Spleen (tissue), 11 donors: ENCODE measurements at regions not wholly inside any gene's neighbourhood (a gene's known extent, or its start where the extent isn't known, plus 50 kb on each side); places are given as distances from the start of the nearest gene placed in this dataset.

ENCODE experiments used
- DNase-seq: peaks from one replicate; pipeline ENCODE4 v3.0.0-alpha.2; 2020
- H3K27ac ChIP-seq, 8 donors: fragments of 200-600 bp; sonication (generic) in 7 of 8; 1 replicate in 4 of 8; 2 replicates in 4 of 8; pipeline versions ENCODE4 v1.5.0 to v1.8.0; 2016 to 2021; ENCODE audit warnings: inconsistent platforms in 4 of 8, mild to moderate bottlenecking in 4 of 8, moderate library complexity in 1 of 8
- H3K27me3 ChIP-seq, 7 donors: fragments of 200-600 bp; sonication (generic) in 6 of 7; replicated peaks in 1 of 7; 1 replicate in 4 of 7; 2 replicates in 3 of 7; pipeline versions ENCODE4 v1.5.0 to v1.8.0; 2016 to 2021; ENCODE audit warnings: inconsistent platforms in 3 of 7, mild to moderate bottlenecking in 1 of 7
- H3K36me3 ChIP-seq, 6 donors: fragments of 200-600 bp; sonication (generic) in 5 of 6; 1 replicate in 4 of 6; 2 replicates in 2 of 6; pipeline versions ENCODE4 v1.5.0 to v1.8.0; 2016 to 2021; ENCODE audit warnings: inconsistent platforms in 2 of 6
- H3K4me1 ChIP-seq, 6 donors: fragments of 200-600 bp; sonication (generic) in 5 of 6; 1 replicate in 3 of 6; 2 replicates in 3 of 6; pipeline versions ENCODE4 v1.5.0 to v1.8.0; 2016 to 2021; ENCODE audit warnings: inconsistent platforms in 3 of 6
- H3K4me3 ChIP-seq, 8 donors: fragments of 200-600 bp; sonication (generic) in 7 of 8; 1 replicate in 4 of 8; 2 replicates in 4 of 8; pipeline versions ENCODE4 v1.5.0 to v1.8.0; 2016 to 2021; ENCODE audit warnings: inconsistent platforms in 4 of 8, mild to moderate bottlenecking in 4 of 8, moderate library complexity in 2 of 8
- H3K9me3 ChIP-seq, 8 donors: fragments of 200-600 bp; sonication (generic) in 7 of 8; 1 replicate in 4 of 8; 2 replicates in 4 of 8; pipeline versions ENCODE4 v1.5.0 to v1.8.0; 2016 to 2021; ENCODE audit warnings: inconsistent platforms in 4 of 8
- CTCF ChIP-seq, 11 experiments: fragments of 200-600 bp in 7 of 11; fragments of 450-650 bp in 4 of 11; sonication (generic) in 4 of 11; IDR thresholded peaks in 8 of 11; conservative IDR thresholded peaks in 3 of 11; 1 replicate in 7 of 11; 2 replicates in 4 of 11; pipeline versions ENCODE4 v1.4.0 to v1.8.0; 2016 to 2021; ENCODE audit warnings: antibody characterized with exemption in 11 of 11, inconsistent platforms in 4 of 11, mild to moderate bottlenecking in 1 of 11
- POLR2A ChIP-seq, 3 donors: fragments of 450-650 bp; IDR thresholded peaks; one replicate each; pipeline ENCODE4 v1.5.1; 2017; ENCODE audit warnings: antibody characterized with exemption in 3 of 3, mild to moderate bottlenecking in 1 of 3
- POLR2AphosphoS5 ChIP-seq, 3 donors: sonication (generic); formaldehyde crosslinking; IDR thresholded peaks; one replicate each; pipeline ENCODE4 v1.5.1; 2017; ENCODE audit warnings: antibody characterized with exemption in 3 of 3
- WGBS, 5 donors: extraction: QIAGEN DNeasy Blood & Tissue Kit in 3 of 5; methylation state at CpG; one replicate each; pipeline versions ENCODE4 v1.1.5 to v1.1.7; 2013 to 2018; 5-methylcytosine and 5-hydroxymethylcytosine counted together
- intact Hi-C: fragments of 100-400 bp; cut with DNase I; formaldehyde crosslinking; loops from one replicate; pipeline ENCODE4 v1.15.0; 2023; ENCODE audit warnings: low total_unique reads
- donor health status: healthy with polysubstance abuse.
- donor health status: DM: no; HTN: no; CAD: no; lungs with moderate emphysema.
- donor health status: DM: no; HTN: no; CAD: no.
- donor health status: Bipolar disorder and iron deficiency.
- donor health status: healthy.
- donor health status: DM: no; HTN: no; CAD: no.
- donor health status: DM: yes; HTN: yes; CAD: no.

GRCh38 chr9:103816146-103816545 lies 278.0 kb upstream of the SMC2 start:
- no peaks in the 10 kb centered on the region for H3K4me1 ChIP-seq
- WGBS, 5 donors = 73 to 87% (median 77%) methylated on average over 4 of the region's 4 CpGs
- intact Hi-C loops = no loop called here

GRCh38 chr9:103819936-103820335 lies 274.2 kb upstream of the SMC2 start:
- TF ChIP-seq POLR2AphosphoS5 (IDR thresholded peaks at IDR 0.05) = no peak
- Histone ChIP-seq H3K9me3 (no peaks in the 10 kb centered on the region), H3K4me3 (no peak overlapping the region), H3K27ac (no peak overlapping the region), H3K27me3 (no peaks in the 10 kb centered on the region), H3K4me1 (no peaks in the 10 kb centered on the region), H3K36me3 (no peaks in the 10 kb centered on the region)
- intact Hi-C loops = no loop called here
- no peak for DNase-seq
- 92 to 100% (median 94%) methylated on average over 1 of the region's 1 CpG for WGBS, 5 donors

More at GRCh38 chr9:103816146-103816545, 278.0 kb upstream of the SMC2 start:
- TF ChIP-seq POLR2AphosphoS5 (IDR thresholded peaks at IDR 0.05) (no peak), CTCF (IDR thresholded peaks at IDR 0.05 in 8 of 11, conservative IDR thresholded peaks at IDR 0.05 in 3 of 11) (no peak), POLR2A (IDR thresholded peaks at IDR 0.05) (no peak)
- no peak overlapping the region for H3K27ac ChIP-seq
- DNase-seq = no peak
- H3K27me3 ChIP-seq = no peaks in the 10 kb centered on the region
- no peaks in the 10 kb centered on the region for H3K9me3 ChIP-seq
- H3K36me3 ChIP-seq = no peaks in the 10 kb centered on the region
- no peak overlapping the region for H3K4me3 ChIP-seq

- Histone ChIP-seq H3K27me3 (no peaks in the 10 kb centered on the region), H3K27ac (no peak overlapping the region), H3K4me1 (no peaks in the 10 kb centered on the region), H3K9me3 (no peaks in the 10 kb centered on the region), H3K36me3 (no peaks in the 10 kb centered on the region), H3K4me3 (no peak overlapping the region)
- no peak for DNase-seq
- intact Hi-C loops = no loop called here
- TF ChIP-seq POLR2AphosphoS5 (IDR thresholded peaks at IDR 0.05) (no peak), CTCF (IDR thresholded peaks at IDR 0.05 in 8 of 11, conservative IDR thresholded peaks at IDR 0.05 in 3 of 11) (no peak), POLR2A (IDR thresholded peaks at IDR 0.05) (no peak)
- 77 to 97% (median 86%) methylated on average over 1 of the region's 1 CpG for WGBS, 5 donors
Measured at GRCh38 chr9:103821115-103821514, 273.0 kb upstream of the SMC2 start.

- Histone ChIP-seq H3K27ac (no peak overlapping the region), H3K4me3 (no peak overlapping the region), H3K36me3 (no peaks in the 10 kb centered on the region), H3K27me3 (no peaks in the 10 kb centered on the region), H3K4me1 (no peaks in the 10 kb centered on the region), H3K9me3 (peaks cover 0 to under 1% (median 0%) of the 10 kb centered on the region in 8 donors)
- intact Hi-C loops = no loop called here
- TF ChIP-seq CTCF (IDR thresholded peaks at IDR 0.05 in 8 of 11, conservative IDR thresholded peaks at IDR 0.05 in 3 of 11) (no peak), POLR2AphosphoS5 (IDR thresholded peaks at IDR 0.05) (no peak), POLR2A (IDR thresholded peaks at IDR 0.05) (no peak)
- no peak for DNase-seq
- 35 to 70% (median 54%) methylated on average over 1 of the region's 1 CpG for WGBS, 5 donors
Measured at GRCh38 chr9:103837940-103838339, 256.2 kb upstream of the SMC2 start.

GRCh38 chr9:103839197-103839596 lies 254.9 kb upstream of the SMC2 start:
- Histone ChIP-seq H3K4me3 (no peak overlapping the region), H3K27ac (no peak overlapping the region), H3K27me3 (no peaks in the 10 kb centered on the region), H3K9me3 (peaks cover 0 to 12% (median 8%) of the 10 kb centered on the region in 8 donors), H3K36me3 (no peaks in the 10 kb centered on the region), H3K4me1 (no peaks in the 10 kb centered on the region)
- DNase-seq = no peak
- WGBS, 5 donors = 82 to 96% (median 89%) methylated on average over 1 of the region's 1 CpG
- intact Hi-C loops = no loop called here
- TF ChIP-seq CTCF (IDR thresholded peaks at IDR 0.05 in 8 of 11, conservative IDR thresholded peaks at IDR 0.05 in 3 of 11) (no peak), POLR2AphosphoS5 (IDR thresholded peaks at IDR 0.05) (no peak), POLR2A (IDR thresholded peaks at IDR 0.05) (no peak)
